Stimulated activated naive CD4-positive, alpha-beta T cell treated with Interleukin-2 at 50 U/mL for 16 hours (primary cell): ENCODE measurements at regions not wholly inside any gene's neighbourhood (a gene's known extent, or its start where the extent isn't known, plus 50 kb on each side); places are given as distances from the start of the nearest gene placed in this dataset.
"Not testable (repeated sequence)": the region's sequence is repeated elsewhere in the genome, so short reads cannot be mapped to it uniquely, and the experiment has no call there.

Source experiments
- DNase-seq: peaks from one replicate; lab custom pipeline; 2025; lab: John Stamatoyannopoulos, UW

DNA sequence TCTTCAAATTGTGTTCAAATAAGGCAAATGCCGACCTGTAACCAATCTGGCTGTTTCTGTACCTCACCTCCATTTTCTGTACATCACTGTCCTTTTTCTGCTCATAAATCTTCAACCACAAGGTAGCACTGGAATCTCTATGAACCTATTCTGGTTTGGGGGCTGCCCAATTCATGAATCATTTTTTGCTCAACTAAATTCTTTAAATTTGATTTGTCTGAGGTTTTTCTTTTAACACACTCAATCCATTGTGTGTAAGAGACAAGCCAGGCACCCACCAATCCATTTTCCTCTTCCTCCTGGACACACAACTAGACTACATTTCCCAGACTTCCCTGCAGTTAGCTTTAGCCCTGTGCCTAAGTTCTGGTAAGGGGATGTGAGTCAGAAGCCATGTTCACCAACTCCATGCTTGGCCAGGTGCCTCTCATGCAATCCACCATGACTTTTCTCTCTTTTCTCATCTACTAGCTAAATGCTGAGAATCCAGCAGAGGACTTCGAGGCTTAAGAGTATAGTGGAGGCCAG is 193.2 kb upstream of the KLF3 start:
- DNase-seq, result no peak

DNA sequence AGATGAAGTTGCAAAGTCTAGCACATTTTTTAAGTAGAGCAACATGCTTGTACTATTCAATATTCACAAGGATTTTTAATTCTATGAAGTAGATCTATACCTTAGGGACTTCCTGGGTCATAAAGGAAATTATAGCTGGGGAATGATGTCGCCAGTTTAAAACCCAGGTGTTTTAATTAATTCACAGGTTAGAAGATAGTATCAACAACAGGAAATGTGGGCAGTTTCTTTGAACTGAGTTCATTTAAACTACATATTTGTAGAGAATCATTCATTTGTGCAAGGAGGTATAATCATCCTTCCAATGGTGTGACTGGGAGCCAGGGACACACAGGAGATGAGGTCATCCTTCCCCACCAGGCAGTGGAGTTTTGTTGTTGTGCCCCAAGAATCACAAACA is 181.3 kb upstream of the KLF3 start:
- DNase-seq, result no peak

DNA sequence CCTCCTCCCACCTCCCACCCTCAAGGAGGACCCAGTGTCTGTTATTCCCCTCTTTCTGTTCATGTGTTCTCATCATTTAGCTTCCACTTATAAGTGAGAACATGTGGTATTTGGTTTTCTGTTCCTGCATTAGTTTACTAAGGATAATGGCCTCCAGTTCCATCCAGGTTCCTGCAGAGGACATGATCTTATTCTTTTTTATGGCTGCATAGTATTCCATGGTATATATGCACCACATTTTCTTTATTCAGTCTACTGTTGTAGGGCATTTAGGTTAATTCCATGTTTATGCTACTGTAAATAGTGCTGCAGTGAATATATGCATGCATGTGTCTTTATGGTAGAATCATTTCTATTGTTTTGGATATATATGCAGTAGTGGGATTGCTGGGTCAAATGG is 180.4 kb upstream of the KLF3 start:
- not testable (repeated sequence) for DNase-seq

DNA sequence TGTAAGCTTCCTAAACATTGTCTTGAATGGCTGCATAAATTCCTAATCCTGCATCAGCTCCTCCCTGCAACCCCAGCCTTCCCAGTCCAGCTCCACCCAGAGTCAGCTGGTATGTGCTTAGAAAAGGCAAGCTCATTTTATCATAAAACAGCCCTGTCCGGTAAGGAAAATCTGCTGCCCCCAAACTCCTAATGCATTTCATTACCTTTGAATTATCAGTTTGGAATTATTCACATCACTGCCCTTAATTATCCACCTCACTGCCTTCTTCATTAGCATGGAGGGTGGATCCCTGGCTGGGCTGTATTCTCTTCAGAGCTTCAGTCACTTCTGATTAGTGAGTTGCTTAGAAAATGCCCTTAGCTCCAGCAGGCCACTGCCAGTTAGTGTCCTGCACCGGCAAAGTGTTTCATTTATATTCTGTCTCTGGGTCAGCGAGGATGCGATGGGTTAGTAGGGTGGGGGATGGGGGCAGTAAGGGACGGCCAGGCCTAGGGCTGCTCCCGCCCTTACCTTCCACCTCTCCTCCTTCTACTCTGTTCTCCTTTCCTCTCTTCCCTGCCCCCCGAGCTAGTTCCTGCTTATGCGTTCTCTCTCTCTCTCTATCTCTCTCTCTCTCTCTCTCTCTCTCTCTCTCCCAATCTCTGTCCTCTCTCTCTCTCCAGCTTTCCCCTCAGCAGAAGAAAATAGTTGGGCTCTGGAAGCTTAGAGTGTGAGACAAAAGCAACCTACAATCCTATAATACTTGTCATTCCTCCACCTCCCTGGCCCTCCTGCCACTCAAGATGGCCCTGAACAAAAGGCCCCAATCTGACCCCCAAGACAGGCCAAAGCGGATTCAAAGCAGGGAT is 174.8 kb upstream of the KLF3 start:
- DNase-seq, result no peak

DNA sequence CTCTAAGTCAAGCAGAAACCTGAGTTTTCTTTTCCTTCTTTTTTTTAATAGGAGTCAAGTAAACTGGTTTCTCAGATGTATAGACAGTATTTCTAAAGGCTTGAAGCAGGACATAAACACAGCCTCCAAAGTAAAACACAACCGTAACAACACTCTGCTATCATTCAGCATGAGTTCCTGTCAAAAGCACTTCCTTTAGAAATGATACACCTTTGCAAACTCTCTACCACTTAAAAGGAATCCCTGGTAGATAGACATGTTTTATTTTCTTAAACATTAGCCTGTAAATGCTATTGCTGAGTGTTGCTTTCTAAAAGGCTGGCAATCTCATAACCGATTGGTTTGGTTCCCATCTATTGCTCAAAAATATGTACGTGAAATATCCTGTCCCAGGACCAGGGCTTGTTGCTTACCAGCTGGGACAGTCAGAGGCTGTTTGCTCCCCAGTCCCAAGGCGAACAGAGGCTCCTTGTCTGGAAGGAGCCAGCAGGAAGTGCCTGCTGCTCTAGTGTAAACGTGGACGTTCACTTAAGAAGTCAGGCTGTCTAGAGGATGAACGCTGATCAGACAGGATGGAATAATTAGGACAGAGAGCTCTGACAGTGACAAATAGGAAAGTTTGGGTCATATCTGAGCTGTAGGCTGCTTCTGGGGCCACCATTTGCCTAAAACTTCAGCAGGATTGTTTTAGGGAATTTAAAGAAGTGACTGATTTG is 173.9 kb upstream of the KLF3 start:
- DNase-seq, result no peak

DNA sequence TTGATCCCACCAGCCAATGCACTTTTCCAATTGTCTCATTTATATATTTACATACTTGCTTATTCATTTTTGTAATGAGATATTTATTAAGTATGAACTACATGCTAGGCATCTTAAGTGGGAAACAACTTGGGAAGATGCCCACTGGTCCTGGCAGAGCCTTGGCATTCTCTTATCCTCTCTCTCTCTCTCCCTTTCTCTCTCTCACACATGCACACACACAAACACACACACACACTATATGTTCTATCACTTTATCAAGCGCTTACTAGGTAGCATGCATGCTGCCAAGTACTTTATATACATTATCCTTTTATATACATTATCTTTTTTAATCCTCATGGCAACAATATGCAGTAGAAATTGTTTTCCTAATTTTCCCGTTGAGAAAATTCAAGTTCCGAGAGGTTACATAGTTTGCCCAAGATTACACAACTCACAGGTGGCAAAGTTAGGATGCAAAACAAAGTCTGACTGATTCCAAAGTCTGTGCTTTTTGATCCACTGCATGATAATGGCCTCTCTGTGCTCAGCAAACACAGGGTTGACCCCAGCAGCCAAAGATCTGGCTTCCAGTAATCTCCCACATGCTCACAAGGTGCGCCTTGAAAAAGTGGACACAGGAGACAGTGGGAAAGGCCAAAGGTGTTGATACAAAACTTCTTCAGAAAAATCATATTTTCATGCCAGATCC is 173.1 kb upstream of the KLF3 start:
- no peak for DNase-seq

DNA sequence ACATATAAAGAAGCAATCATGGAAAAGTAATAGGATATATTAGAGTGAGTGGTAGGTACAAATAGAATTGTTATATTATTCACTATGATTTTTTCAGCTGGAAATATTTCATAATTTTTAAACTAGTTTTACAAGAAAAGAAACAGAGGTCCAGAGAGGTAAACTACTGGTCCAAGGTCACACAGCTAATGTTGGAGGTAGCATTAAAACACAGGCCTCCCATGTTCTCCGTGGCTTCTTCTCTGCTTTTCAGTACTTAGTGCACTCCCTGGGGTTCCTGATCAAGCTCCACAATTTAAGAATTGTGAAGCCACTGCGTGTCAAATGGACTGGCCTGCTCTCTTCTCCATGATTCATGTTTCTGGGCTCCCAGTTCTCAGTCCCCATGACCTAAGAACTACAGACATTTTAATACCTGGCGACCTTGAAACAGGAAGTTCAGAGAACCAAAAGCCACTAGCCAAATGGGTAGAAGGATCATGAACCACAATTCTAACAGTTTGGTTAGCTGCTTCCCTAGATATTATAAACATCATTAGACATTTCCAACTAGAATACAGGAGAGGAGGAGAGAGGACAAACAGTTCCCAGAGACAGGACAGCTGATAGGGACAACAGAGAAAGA is 172.0 kb upstream of the KLF3 start:
- DNase-seq, result no peak

DNA sequence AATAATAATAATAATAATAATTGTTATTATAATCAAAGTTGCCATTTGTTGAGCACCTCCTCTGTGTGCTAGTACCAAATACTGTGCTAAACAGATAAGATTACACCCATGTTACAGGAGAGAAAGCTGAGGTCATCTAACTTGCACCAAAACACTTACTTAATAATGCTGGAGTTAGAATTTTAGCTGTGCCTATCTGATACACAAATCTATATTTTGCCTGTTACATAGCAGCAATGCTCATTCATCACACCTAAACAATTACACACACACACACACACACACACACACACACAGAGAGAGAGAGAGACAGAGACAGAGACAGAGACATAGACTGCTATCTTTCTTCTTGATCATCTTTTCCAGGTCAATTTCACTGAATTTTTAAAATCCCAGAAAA is 170.9 kb upstream of the KLF3 start:
- DNase-seq, result no peak

DNA sequence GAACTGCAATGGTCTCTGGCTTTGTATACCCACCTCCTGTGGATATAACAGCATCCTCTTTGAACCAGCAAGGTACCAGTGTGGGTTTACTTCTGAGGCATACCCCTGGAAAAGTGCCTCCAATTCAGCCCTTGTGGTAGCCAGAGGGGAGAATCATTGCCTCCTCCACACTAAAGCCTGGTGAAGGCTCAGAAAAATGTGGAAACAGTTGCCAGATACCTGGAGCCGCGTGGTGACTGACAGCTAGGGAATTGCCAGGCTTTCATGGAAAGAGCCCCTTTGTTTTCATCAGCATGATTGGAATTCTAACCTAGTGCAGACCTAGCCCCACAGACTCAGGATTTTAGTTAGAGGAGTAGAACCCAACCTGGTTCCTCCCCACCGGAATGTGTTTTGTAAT is 168.6 kb upstream of the KLF3 start:
- no peak for DNase-seq

DNA sequence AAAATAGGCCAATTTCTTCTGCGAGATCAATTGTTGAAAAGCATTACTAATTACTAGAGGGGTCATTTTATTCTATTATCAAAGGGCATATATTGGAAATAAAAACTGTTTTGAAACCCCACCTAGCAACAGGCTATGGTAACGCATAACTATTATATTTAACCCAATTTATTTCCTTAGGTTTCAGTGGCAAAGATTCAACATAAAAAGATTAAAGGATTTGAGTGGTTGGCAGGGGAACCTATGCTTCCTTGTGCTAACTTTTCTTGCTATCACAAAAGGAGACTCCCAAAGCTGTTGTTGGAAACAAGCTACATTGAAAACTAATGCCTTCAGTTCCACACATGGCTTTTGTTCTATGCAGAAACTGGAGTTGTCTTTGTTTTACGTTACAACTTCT is 166.9 kb upstream of the KLF3 start:
- DNase-seq, result no peak

DNA sequence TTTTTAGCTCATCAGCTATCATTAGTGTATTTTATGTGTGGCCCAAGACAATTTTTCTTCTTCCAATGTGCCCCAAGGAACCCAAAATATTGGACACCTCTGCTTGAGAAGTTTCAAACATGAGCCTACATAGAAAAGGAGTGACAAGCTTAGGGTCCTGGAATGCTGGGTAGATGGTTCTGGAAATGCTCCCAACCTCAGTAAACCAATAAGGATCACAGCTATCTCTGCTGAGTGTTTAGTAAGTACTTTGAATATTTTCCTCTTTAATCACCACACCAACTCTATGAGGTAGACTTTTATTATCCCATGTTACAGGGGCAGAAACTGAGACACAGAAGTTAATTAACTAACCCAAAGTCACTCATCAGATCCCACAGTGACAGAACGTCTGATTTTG is 164.9 kb upstream of the KLF3 start:
- no peak for DNase-seq

DNA sequence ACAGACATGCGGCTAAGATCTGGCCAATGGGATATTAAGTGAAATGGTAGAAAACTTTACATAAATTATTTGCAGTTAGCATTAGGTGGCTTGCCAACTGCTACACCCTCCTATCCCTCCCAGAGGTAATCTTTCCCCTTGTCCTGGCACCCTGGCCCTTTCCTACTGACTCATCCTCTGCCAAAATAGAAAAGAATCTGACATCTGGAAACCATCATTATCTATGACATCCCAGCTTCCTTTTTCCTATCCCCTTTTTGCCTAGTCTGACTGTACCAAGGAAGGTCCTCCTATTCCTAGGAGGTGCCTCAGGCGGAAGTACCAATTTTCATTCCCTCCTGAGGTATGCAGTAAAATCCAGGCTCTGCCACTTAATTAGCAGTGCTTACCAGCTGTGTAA is 163.6 kb upstream of the KLF3 start:
- DNase-seq, result no peak

DNA sequence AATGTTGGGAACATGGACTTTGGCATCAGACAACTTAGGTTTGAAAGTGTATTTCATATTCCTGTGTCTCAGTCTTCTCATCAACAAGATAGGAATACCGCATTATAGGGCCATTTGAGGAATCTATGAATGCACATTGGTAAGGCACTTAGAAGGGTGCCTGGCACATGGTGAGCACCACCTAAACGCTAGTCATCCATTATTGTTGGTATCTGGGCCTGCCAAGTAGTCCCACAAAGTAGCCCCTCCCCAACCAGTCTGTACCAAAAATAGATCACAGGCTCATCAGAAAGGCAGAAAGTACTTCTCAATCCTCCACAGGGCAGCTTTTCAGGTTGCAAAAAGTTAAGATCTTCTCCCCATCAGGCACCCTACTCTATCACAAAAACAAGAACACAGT is 162.3 kb upstream of the KLF3 start:
- DNase-seq, result no peak

DNA sequence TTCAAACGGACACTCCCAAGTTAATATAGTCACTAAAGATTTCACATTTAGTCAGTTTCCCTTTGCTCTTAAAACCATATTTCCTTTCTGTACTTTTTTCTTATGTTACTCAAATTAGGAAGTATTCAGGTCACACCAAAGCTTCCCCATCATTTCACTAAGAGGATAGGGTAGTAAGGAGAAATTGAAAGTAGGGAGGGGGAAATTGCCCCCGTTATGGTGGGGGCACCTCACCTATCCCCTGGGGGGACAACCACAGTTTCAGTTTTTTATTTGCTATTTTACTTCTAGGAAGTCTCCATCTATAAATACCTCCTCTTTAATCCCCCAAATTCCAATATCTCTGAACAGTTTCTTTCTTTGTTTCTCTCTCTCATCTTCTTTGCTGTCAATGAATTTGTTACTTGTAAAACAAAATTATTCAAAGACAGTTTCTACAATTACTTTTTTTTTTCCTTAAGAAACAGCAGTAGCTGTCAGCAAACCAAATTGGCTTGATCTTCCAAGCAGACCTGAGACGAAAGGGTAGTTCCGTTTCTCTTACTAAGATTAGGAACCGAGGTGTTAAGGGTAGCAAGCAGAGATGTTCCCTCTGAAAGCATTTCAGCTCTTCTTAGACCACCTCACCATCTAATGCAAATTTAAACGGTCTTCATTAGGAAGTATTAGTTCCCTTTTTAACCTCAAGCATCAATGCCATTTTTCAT is 160.2 kb upstream of the KLF3 start:
- no peak for DNase-seq

DNA sequence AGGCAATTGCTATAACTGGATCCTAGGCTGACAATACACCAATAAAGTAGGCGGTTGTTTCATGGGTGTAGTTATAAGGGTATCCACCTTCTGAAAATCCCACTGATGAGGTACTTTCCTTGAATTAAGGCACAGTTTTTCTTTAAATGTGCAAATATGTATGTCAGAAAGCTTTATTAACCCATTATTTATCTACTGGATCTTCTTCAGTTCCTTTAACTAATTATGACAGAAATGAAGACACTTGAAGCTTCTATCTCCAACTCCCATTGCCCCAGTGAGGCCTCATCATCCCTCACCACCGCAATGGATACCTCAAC is 159.6 kb upstream of the KLF3 start:
- no peak for DNase-seq

DNA sequence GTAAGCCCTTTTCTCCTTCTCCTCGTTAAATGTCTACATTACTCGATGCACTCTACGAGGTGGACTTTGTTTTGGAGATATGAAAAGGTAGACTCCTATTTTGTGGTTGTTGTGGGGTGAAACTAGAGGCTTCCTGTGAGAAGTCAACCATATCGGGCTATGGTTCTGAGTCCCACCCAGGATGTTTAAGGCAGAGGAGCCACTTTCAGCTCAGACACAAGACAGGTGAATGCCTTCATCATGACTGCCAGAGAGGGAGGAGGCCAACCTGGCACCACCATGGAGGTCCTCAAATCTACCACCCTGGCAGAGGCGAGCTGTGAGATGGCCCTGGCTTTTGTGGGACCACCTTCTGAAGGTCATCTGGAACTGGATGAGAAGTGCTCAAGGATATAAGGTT is 154.4 kb upstream of the KLF3 start:
- no peak for DNase-seq

DNA sequence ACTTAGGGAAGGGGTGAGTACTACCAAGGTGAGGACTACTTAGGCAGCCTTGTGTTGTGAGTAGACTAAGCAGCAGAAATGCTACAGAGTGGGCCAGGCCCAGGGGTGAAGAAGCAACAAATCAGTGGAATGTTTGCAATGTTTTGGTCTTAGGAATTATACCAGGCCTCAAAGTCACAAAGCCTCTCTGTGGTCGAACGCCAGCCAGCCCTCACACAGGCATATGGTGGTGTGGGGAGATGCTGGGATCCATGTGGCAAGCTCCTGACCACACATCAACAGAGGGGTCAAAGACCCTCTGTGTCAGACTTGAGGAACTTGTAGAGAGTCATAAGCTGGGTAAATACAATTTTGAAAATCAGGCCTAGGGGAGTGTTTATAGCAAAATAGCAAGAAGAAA is 153.8 kb upstream of the KLF3 start:
- no peak for DNase-seq

DNA sequence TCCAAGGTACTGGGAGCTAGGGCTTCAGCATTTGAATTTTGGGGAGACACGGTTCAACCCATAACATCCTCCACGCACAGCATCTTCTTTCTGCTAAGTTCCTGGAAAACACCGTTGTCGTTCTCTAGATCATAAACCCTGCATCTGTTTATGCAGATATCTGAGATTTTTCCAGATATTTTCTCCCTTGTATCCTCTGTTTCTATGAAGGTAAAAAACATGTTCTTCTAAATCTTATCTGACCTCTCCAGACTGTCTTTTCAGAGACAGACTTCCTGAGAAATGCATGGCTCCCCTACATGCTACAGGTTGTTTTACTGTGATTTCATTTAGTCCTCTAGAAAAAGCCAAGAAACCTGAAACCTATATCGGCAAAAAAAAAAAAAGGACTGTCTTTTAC is 152.3 kb upstream of the KLF3 start:
- DNase-seq, result no peak

DNA sequence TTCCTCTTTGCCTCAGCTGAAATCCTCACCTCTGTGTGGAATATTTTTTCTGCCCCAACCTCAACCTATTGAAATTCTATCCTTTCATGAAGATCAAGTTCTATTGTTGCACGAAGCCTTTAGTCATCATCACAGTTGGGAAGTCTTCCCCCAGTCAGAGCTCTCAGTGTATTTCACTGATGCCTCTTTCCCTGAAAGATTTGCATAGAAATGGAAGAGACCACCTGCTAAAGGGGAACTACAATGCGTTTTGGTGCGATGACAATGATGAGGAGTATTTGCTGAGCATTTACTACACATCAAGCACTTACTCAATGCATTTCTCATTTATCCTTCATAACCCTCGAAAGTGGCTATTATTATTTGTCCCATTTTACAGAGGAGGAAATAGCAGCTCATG is 151.2 kb upstream of the KLF3 start:
- DNase-seq, result no peak

DNA sequence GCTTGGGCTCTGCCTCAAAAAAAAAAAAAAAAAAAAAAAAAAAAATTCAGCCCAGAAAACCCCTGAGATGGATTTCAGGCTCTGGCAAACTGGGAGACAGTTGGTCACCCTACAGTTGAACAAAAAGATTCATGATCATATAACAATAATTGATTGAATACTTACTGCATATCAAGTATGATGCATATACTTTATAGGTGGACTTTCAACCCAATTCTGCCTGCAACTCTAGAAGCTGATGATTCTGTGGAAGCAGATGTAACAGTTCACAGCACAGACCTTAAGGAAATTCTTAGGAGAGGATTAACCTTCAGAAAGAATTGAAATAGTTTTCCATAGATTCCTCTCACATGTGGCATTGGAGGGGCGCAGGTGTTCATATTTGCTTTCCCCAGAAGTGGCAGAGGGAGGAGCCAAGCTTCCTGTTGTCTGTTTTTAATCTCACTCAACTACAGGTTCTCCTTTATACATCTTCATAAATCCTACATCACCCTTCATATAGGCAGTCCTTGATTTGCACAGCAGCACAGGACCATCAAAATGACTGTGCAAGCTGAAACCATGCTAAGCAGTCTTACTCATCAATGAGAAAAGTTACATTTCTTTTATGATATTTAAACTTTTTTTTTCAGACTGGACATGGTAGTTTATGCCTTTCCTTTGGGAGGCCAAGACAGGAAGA is 149.4 kb upstream of the KLF3 start:
- DNase-seq, result no peak

DNA sequence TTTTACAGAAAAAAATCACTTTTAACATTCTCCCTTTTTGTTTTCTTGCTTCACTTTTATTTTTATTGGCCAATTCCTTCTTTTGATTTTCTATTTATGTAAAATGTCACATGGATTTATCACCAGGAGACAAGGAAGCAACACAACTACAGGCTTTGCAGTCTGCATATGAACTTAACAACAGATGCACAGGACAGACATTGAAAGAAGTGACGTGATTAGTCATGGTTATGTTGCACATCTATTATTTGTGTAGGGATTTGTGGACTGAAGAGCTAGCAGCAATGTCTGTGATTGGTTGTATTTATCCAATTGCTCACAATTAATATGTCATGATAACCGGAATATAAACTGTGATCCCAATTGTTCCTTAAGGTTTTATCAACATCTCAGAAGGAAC is 147.8 kb upstream of the KLF3 start:
- DNase-seq, result no peak
